ENCODE measurements at regions not wholly inside any gene's neighbourhood (a gene's known extent, or its start where the extent isn't known, plus 50 kb on each side); places are given as distances from the start of the nearest gene placed in this dataset.
A peak's percentile ranks its signal among the peaks of the same experiment; 100 is the strongest.

- H3K9me3 ChIP-seq (ENCODE audit: control insufficient read depth in 4 of 4, insufficient read depth in 3 of 4, low read length in 3 of 4): peaks cover 0 to 7% (median under 1%) of the 10 kb centered on the region in 4 donors
- TF ChIP-seq CTCF (IDR thresholded peaks at IDR 0.05; ENCODE audit: control extremely low read depth, extremely low read depth): no peak
- peaks cover 0 to 5% (median 0%) of the 10 kb centered on the region in 3 donors for H3K27me3 ChIP-seq (ENCODE audit: control insufficient read depth in 3 of 3, insufficient read depth in 3 of 3, low read length in 2 of 3)
- no peak overlapping the region for H3K9ac ChIP-seq (ENCODE audit: insufficient read depth in 1 of 2, low read length in 2 of 2)
- WGBS, 2 donors: 80 to 86% methylated on average over 8 of the region's 8 CpGs
- H3K4me1 ChIP-seq (ENCODE audit: control insufficient read depth in 5 of 5, insufficient read depth in 5 of 5, low read length in 5 of 5): peaks cover 0 to 3% (median 0%) of the 10 kb centered on the region in 5 donors
- no peak overlapping the region for H3K4me3 ChIP-seq
- DNase-seq (no peak), ATAC-seq (ENCODE audit: insufficient read depth, low FRiP score) (no peak)
- no peaks in the 10 kb centered on the region for H3K36me3 ChIP-seq (ENCODE audit: control insufficient read depth in 4 of 4, insufficient read depth in 4 of 4, low read length in 4 of 4)
- no peak overlapping the region for H3K27ac ChIP-seq (ENCODE audit: low read depth in 1 of 2, low read length in 1 of 2)
These were observed 367.9 kb upstream of the RUNX1 start for GRCh38 chr21:35416866-35417489.

- no peaks in the 10 kb centered on the region for H3K36me3 ChIP-seq (ENCODE audit: control insufficient read depth in 4 of 4, insufficient read depth in 4 of 4, low read length in 4 of 4)
- peaks cover 0 to 5% (median 0%) of the 10 kb centered on the region in 3 donors for H3K27me3 ChIP-seq (ENCODE audit: control insufficient read depth in 3 of 3, insufficient read depth in 3 of 3, low read length in 2 of 3)
- no peak overlapping the region for H3K4me3 ChIP-seq
- H3K27ac ChIP-seq (ENCODE audit: low read depth in 1 of 2, low read length in 1 of 2): no peak overlapping the region
- 68 to 83% methylated on average over 7 of the region's 7 CpGs for WGBS, 2 donors
- DNase-seq (peak in 1 of 3 donors; percentile 29), ATAC-seq (ENCODE audit: insufficient read depth, low FRiP score) (no peak)
- H3K4me1 ChIP-seq (ENCODE audit: control insufficient read depth in 5 of 5, insufficient read depth in 5 of 5, low read length in 5 of 5): peaks cover 0 to 3% (median 0%) of the 10 kb centered on the region in 5 donors
- no peak for TF ChIP-seq CTCF (IDR thresholded peaks at IDR 0.05; ENCODE audit: control extremely low read depth, extremely low read depth)
- H3K9me3 ChIP-seq (ENCODE audit: control insufficient read depth in 4 of 4, insufficient read depth in 3 of 4, low read length in 3 of 4): no peaks in the 10 kb centered on the region
- H3K9ac ChIP-seq (ENCODE audit: insufficient read depth in 1 of 2, low read length in 2 of 2): no peak overlapping the region
These were observed 365.5 kb upstream of the RUNX1 start for GRCh38 chr21:35414507-35415139.

- no peak for ATAC-seq (ENCODE audit: insufficient read depth, low FRiP score)
- Histone ChIP-seq H3K27me3 (ENCODE audit: control insufficient read depth in 3 of 3, insufficient read depth in 3 of 3, low read length in 2 of 3) (peaks cover 0 to 5% (median 0%) of the 10 kb centered on the region in 3 donors), H3K9ac (ENCODE audit: insufficient read depth in 1 of 2, low read length in 2 of 2) (no peak overlapping the region), H3K4me3 (no peak overlapping the region), H3K27ac (ENCODE audit: low read depth in 1 of 2, low read length in 1 of 2) (no peak overlapping the region), H3K9me3 (ENCODE audit: control insufficient read depth in 4 of 4, insufficient read depth in 3 of 4, low read length in 3 of 4) (no peaks in the 10 kb centered on the region), H3K36me3 (ENCODE audit: control insufficient read depth in 4 of 4, insufficient read depth in 4 of 4, low read length in 4 of 4) (no peaks in the 10 kb centered on the region), H3K4me1 (ENCODE audit: control insufficient read depth in 5 of 5, insufficient read depth in 5 of 5, low read length in 5 of 5) (peaks cover 0 to 3% (median 0%) of the 10 kb centered on the region in 5 donors)
- DNase-seq: no peak
- 81 to 87% methylated on average over 3 of the region's 3 CpGs for WGBS, 2 donors
- no peak for TF ChIP-seq CTCF (IDR thresholded peaks at IDR 0.05; ENCODE audit: control extremely low read depth, extremely low read depth)
These were observed 365.0 kb upstream of the RUNX1 start for GRCh38 chr21:35414056-35414455.
